ENCODE measurements at regions not wholly inside any gene's neighbourhood (a gene's known extent, or its start where the extent isn't known, plus 50 kb on each side); places are given as distances from the start of the nearest gene placed in this dataset.

- ChIA-PET POLR2A (ENCODE audit: unreplicated experiment) (no interaction called here), CTCF (interaction anchor here (0.7 kb wide), 1 partner anchor 253 kb away, joined by 3 read pairs; no protein-coding TSS in a partner anchor)
- H3K9me2 ChIP-seq (ENCODE audit: insufficient read depth) = no peaks in the 10 kb centered on the region
- no peak for DNase-seq
- no peaks in the 10 kb centered on the region for H3F3A ChIP-seq (ENCODE audit: insufficient read depth, low read depth)
- TF ChIP-seq EZH2 (IDR thresholded peaks at IDR 0.05; ENCODE audit: low read depth) = no peak
- TF ChIP-seq CTCF (conservative IDR thresholded peaks at IDR 0.05) = no peak
- peaks cover 12% of the 10 kb centered on the region; the same call in 1 of the 2 replicates for H3K9me3 ChIP-seq (ENCODE audit: insufficient read depth, low read depth)
- H2AFZ ChIP-seq = no peak overlapping the region
- H3K79me2 ChIP-seq (ENCODE audit: low read depth) = no peaks in the 10 kb centered on the region
- no peaks in the 10 kb centered on the region for H3K4me1 ChIP-seq (replicated peaks; ENCODE audit: insufficient read depth)
- no peaks in the 10 kb centered on the region for H3K27me3 ChIP-seq (ENCODE audit: insufficient read depth, low read depth)
- no peak overlapping the region for H3K27ac ChIP-seq
- no peak overlapping the region for H3K4me2 ChIP-seq
- intact Hi-C loops (cut with micrococcal nuclease; ENCODE audit: unreplicated experiment) = no loop called here
- H4K20me1 ChIP-seq (ENCODE audit: insufficient read depth) = no peaks in the 10 kb centered on the region
- no TSS peak for BruUV-seq (replicated peaks)
- no peaks in the 10 kb centered on the region for H3K36me3 ChIP-seq (ENCODE audit: low read depth)
- H3K4me3 ChIP-seq = no peak overlapping the region
Measured at GRCh38 chr13:34216256-34216655, 398.3 kb downstream of the RFC3 start.

- no peaks in the 10 kb centered on the region for H3K79me2 ChIP-seq (ENCODE audit: low read depth)
- intact Hi-C loops (cut with micrococcal nuclease; ENCODE audit: unreplicated experiment) = no loop called here
- H3K36me3 ChIP-seq (ENCODE audit: low read depth) = no peaks in the 10 kb centered on the region
- DNase-seq = no peak
- BruUV-seq (replicated peaks) = no TSS peak
- no peaks in the 10 kb centered on the region for H3K4me1 ChIP-seq (replicated peaks; ENCODE audit: insufficient read depth)
- no peaks in the 10 kb centered on the region for H3K9me2 ChIP-seq (ENCODE audit: insufficient read depth)
- ChIA-PET CTCF (no interaction called here), POLR2A (ENCODE audit: unreplicated experiment) (interaction anchor here (0.6 kb wide), 1 partner anchor 952 kb away, joined by 3 read pairs; no protein-coding TSS in a partner anchor)
- H3K4me3 ChIP-seq = no peak overlapping the region
- H3K27ac ChIP-seq = no peak overlapping the region
- TF ChIP-seq EZH2 (IDR thresholded peaks at IDR 0.05; ENCODE audit: low read depth) (no peak), CTCF (conservative IDR thresholded peaks at IDR 0.05) (no peak)
- no peaks in the 10 kb centered on the region for H3K27me3 ChIP-seq (ENCODE audit: insufficient read depth, low read depth)
- peaks cover 16% of the 10 kb centered on the region; the same call in 1 of the 2 replicates for H3K9me3 ChIP-seq (ENCODE audit: insufficient read depth, low read depth)
- no peaks in the 10 kb centered on the region for H3F3A ChIP-seq (ENCODE audit: insufficient read depth, low read depth)
- no peaks in the 10 kb centered on the region for H4K20me1 ChIP-seq (ENCODE audit: insufficient read depth)
- no peak overlapping the region for H3K4me2 ChIP-seq
- H2AFZ ChIP-seq = 0 out of 2 replicates have a peak overlapping the region, but pooled peaks have one; percentile 59
Measured at GRCh38 chr13:34217343-34218025, 399.5 kb downstream of the RFC3 start.

- Histone ChIP-seq H3K4me2 (no peak overlapping the region), H3K79me2 (ENCODE audit: low read depth) (no peaks in the 10 kb centered on the region), H3K4me1 (replicated peaks; ENCODE audit: insufficient read depth) (no peaks in the 10 kb centered on the region), H3K9me3 (ENCODE audit: insufficient read depth, low read depth) (peaks cover 15% of the 10 kb centered on the region; the same call in 1 of the 2 replicates), H3K4me3 (no peak overlapping the region), H3K27ac (no peak overlapping the region), H3K9me2 (ENCODE audit: insufficient read depth) (no peaks in the 10 kb centered on the region), H2AFZ (no peak overlapping the region), H4K20me1 (ENCODE audit: insufficient read depth) (no peaks in the 10 kb centered on the region), H3K27me3 (ENCODE audit: insufficient read depth, low read depth) (no peaks in the 10 kb centered on the region), H3K36me3 (ENCODE audit: low read depth) (no peaks in the 10 kb centered on the region), H3F3A (ENCODE audit: insufficient read depth, low read depth) (no peaks in the 10 kb centered on the region)
- TF ChIP-seq CTCF (conservative IDR thresholded peaks at IDR 0.05) = no peak
- no peak for TF ChIP-seq EZH2 (IDR thresholded peaks at IDR 0.05; ENCODE audit: low read depth)
- no TSS peak for BruUV-seq (replicated peaks)
- ChIA-PET CTCF (no interaction called here), POLR2A (ENCODE audit: unreplicated experiment) (no interaction called here)
- intact Hi-C loops (cut with micrococcal nuclease; ENCODE audit: unreplicated experiment) = no loop called here
- no peak for DNase-seq
Measured at GRCh38 chr13:34223984-34224383, 406.0 kb downstream of the RFC3 start.
